ENCODE measurements at regions not wholly inside any gene's neighbourhood (a gene's known extent, or its start where the extent isn't known, plus 50 kb on each side); places are given as distances from the start of the nearest gene placed in this dataset.

- TF ChIP-seq CTCF (IDR thresholded peaks at IDR 0.05; ENCODE audit: extremely low read depth, low read depth, low read length), result no peak
- no peaks in the 10 kb centered on the region for H3K4me1 ChIP-seq (ENCODE audit: insufficient read depth, low read length)
- no peak overlapping the region for H2AFZ ChIP-seq (ENCODE audit: low read length)
- no peaks in the 10 kb centered on the region for H3K9me3 ChIP-seq (ENCODE audit: low read depth, low read length)
- no peak overlapping the region for H3K4me2 ChIP-seq (ENCODE audit: insufficient read depth, low read length)
- H3K27me3 ChIP-seq (ENCODE audit: insufficient read depth, low read length), result no peaks in the 10 kb centered on the region
- H3K27ac ChIP-seq (ENCODE audit: low read depth, low read length), result no peak overlapping the region
- DNase-seq (ENCODE audit: insufficient read length, low spot score, missing footprints), result no peak
- H3K36me3 ChIP-seq (ENCODE audit: insufficient read depth, low read length), result no peaks in the 10 kb centered on the region
- no peak overlapping the region for H3K4me3 ChIP-seq (ENCODE audit: insufficient read depth, low read length)
- no peaks in the 10 kb centered on the region for H3K79me2 ChIP-seq (ENCODE audit: insufficient read depth, low read length)
- H4K20me1 ChIP-seq (ENCODE audit: insufficient read depth, low read length), result no peaks in the 10 kb centered on the region
Measured at GRCh38 chr12:131448254-131448795, 262.6 kb upstream of the SFSWAP start.

GRCh38 chr12:131449027-131449426 is 261.9 kb upstream of the SFSWAP start:
- H4K20me1 ChIP-seq (ENCODE audit: insufficient read depth, low read length), result no peaks in the 10 kb centered on the region
- TF ChIP-seq CTCF (IDR thresholded peaks at IDR 0.05; ENCODE audit: extremely low read depth, low read depth, low read length), result no peak
- H3K27me3 ChIP-seq (ENCODE audit: insufficient read depth, low read length), result no peaks in the 10 kb centered on the region

GRCh38 chr12:131452444-131452860 is 258.4 kb upstream of the SFSWAP start:
- no peaks in the 10 kb centered on the region for H3K36me3 ChIP-seq (ENCODE audit: insufficient read depth, low read length)
- no peak overlapping the region for H2AFZ ChIP-seq (ENCODE audit: low read length)
- no peaks in the 10 kb centered on the region for H3K27me3 ChIP-seq (ENCODE audit: insufficient read depth, low read length)
- no peaks in the 10 kb centered on the region for H4K20me1 ChIP-seq (ENCODE audit: insufficient read depth, low read length)
- no peak overlapping the region for H3K4me3 ChIP-seq (ENCODE audit: insufficient read depth, low read length)
- H3K79me2 ChIP-seq (ENCODE audit: insufficient read depth, low read length), result no peaks in the 10 kb centered on the region
- H3K4me1 ChIP-seq (ENCODE audit: insufficient read depth, low read length), result no peaks in the 10 kb centered on the region
- no peak for TF ChIP-seq CTCF (IDR thresholded peaks at IDR 0.05; ENCODE audit: extremely low read depth, low read depth, low read length)
- no peak overlapping the region for H3K4me2 ChIP-seq (ENCODE audit: insufficient read depth, low read length)
- no peak for DNase-seq (ENCODE audit: insufficient read length, low spot score, missing footprints)
- H3K27ac ChIP-seq (ENCODE audit: low read depth, low read length), result no peak overlapping the region
- no peaks in the 10 kb centered on the region for H3K9me3 ChIP-seq (ENCODE audit: low read depth, low read length)

More at GRCh38 chr12:131449027-131449426, 261.9 kb upstream of the SFSWAP start:
- H3K9me3 ChIP-seq (ENCODE audit: low read depth, low read length), result no peaks in the 10 kb centered on the region
- H3K36me3 ChIP-seq (ENCODE audit: insufficient read depth, low read length), result no peaks in the 10 kb centered on the region
- no peaks in the 10 kb centered on the region for H3K4me1 ChIP-seq (ENCODE audit: insufficient read depth, low read length)
- no peaks in the 10 kb centered on the region for H3K79me2 ChIP-seq (ENCODE audit: insufficient read depth, low read length)
- no peak overlapping the region for H3K4me3 ChIP-seq (ENCODE audit: insufficient read depth, low read length)
- no peak overlapping the region for H2AFZ ChIP-seq (ENCODE audit: low read length)
- no peak for DNase-seq (ENCODE audit: insufficient read length, low spot score, missing footprints)
- H3K4me2 ChIP-seq (ENCODE audit: insufficient read depth, low read length), result no peak overlapping the region
- no peak overlapping the region for H3K27ac ChIP-seq (ENCODE audit: low read depth, low read length)

- Histone ChIP-seq H2AFZ (ENCODE audit: low read length) (no peak overlapping the region), H3K4me2 (ENCODE audit: insufficient read depth, low read length) (no peak overlapping the region), H3K36me3 (ENCODE audit: insufficient read depth, low read length) (no peaks in the 10 kb centered on the region), H3K4me3 (ENCODE audit: insufficient read depth, low read length) (no peak overlapping the region), H3K27me3 (ENCODE audit: insufficient read depth, low read length) (no peaks in the 10 kb centered on the region), H3K79me2 (ENCODE audit: insufficient read depth, low read length) (no peaks in the 10 kb centered on the region), H3K4me1 (ENCODE audit: insufficient read depth, low read length) (no peaks in the 10 kb centered on the region), H4K20me1 (ENCODE audit: insufficient read depth, low read length) (no peaks in the 10 kb centered on the region), H3K27ac (ENCODE audit: low read depth, low read length) (no peak overlapping the region), H3K9me3 (ENCODE audit: low read depth, low read length) (no peaks in the 10 kb centered on the region)
- TF ChIP-seq CTCF (IDR thresholded peaks at IDR 0.05; ENCODE audit: extremely low read depth, low read depth, low read length), result no peak
- DNase-seq (ENCODE audit: insufficient read length, low spot score, missing footprints), result no peak
Measured at GRCh38 chr12:131454418-131455217, 256.3 kb upstream of the SFSWAP start.

Measured in osteoblast (primary cell).